ENCODE measurements at regions not wholly inside any gene's neighbourhood (a gene's known extent, or its start where the extent isn't known, plus 50 kb on each side); places are given as distances from the start of the nearest gene placed in this dataset.

DNA sequence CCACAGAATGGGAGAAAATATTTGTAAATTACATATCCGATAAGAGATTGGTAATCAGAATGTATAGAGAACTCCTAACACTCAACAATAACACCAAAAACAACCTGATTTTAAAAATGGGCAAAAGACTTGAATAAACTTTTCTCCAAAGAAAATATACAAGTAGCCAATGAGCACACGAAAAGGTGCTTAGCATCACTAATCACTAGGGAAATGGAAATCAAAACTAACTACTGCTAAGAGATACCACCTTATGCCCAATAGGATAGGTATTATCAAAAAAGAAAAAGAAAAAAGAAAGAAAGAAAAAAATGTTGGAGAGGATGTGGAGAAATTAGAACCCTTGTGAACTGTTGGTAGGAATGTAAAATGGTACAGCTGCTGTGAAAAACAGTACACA is 212.1 kb downstream of the TLR4 start:
- TF ChIP-seq, protein P1, sequence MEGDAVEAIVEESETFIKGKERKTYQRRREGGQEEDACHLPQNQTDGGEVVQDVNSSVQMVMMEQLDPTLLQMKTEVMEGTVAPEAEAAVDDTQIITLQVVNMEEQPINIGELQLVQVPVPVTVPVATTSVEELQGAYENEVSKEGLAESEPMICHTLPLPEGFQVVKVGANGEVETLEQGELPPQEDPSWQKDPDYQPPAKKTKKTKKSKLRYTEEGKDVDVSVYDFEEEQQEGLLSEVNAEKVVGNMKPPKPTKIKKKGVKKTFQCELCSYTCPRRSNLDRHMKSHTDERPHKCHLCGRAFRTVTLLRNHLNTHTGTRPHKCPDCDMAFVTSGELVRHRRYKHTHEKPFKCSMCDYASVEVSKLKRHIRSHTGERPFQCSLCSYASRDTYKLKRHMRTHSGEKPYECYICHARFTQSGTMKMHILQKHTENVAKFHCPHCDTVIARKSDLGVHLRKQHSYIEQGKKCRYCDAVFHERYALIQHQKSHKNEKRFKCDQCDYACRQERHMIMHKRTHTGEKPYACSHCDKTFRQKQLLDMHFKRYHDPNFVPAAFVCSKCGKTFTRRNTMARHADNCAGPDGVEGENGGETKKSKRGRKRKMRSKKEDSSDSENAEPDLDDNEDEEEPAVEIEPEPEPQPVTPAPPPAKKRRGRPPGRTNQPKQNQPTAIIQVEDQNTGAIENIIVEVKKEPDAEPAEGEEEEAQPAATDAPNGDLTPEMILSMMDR (IDR thresholded peaks at IDR 0.05): no peak
- TF ChIP-seq POLR2A (IDR thresholded peaks at IDR 0.05): no peak
- TF ChIP-seq EP300 (IDR thresholded peaks at IDR 0.05): no peak
- no peak for TF ChIP-seq POLR2AphosphoS5 (IDR thresholded peaks at IDR 0.05)
